ENCODE measurements at regions not wholly inside any gene's neighbourhood (a gene's known extent, or its start where the extent isn't known, plus 50 kb on each side); places are given as distances from the start of the nearest gene placed in this dataset.

- Mint-ChIP-seq H3K4me1 (peaks cover 9% of the 10 kb centered on the region), H3K9me3 (no peaks in the 10 kb centered on the region), H3K36me3 (ENCODE audit: low read depth) (no peaks in the 10 kb centered on the region), H3K27ac (ENCODE audit: unreplicated experiment) (no peak overlapping the region), H3K27me3 (ENCODE audit: low read depth) (peaks cover 2% of the 10 kb centered on the region), H3K4me3 (no peak overlapping the region)
- no peak for DNase-seq (ENCODE audit: low read depth, low spot score)
- TF ChIP-seq CTCF (conservative IDR thresholded peaks at IDR 0.05): no peak
Observed at GRCh38 chr15:68487087-68487843, 55.3 kb upstream of the ITGA11 start.

- H3K4me3 Mint-ChIP-seq: no peak overlapping the region
- no peak overlapping the region for H3K27ac Mint-ChIP-seq (ENCODE audit: unreplicated experiment)
- H3K27me3 Mint-ChIP-seq (ENCODE audit: low read depth): peaks cover 2% of the 10 kb centered on the region
- peaks cover 9% of the 10 kb centered on the region for H3K4me1 Mint-ChIP-seq
- no peak for TF ChIP-seq CTCF (conservative IDR thresholded peaks at IDR 0.05)
- no peak for DNase-seq (ENCODE audit: low read depth, low spot score)
- H3K36me3 Mint-ChIP-seq (ENCODE audit: low read depth): no peaks in the 10 kb centered on the region
- no peaks in the 10 kb centered on the region for H3K9me3 Mint-ChIP-seq
Observed at GRCh38 chr15:68488290-68488689, 56.3 kb upstream of the ITGA11 start.

- H3K27ac Mint-ChIP-seq (ENCODE audit: unreplicated experiment): no peak overlapping the region
- peaks cover 4% of the 10 kb centered on the region for H3K27me3 Mint-ChIP-seq (ENCODE audit: low read depth)
- H3K4me1 Mint-ChIP-seq: peaks cover 9% of the 10 kb centered on the region
- H3K36me3 Mint-ChIP-seq (ENCODE audit: low read depth): no peaks in the 10 kb centered on the region
- no peak for TF ChIP-seq CTCF (conservative IDR thresholded peaks at IDR 0.05)
- no peak for DNase-seq (ENCODE audit: low read depth, low spot score)
- H3K9me3 Mint-ChIP-seq: no peaks in the 10 kb centered on the region
- no peak overlapping the region for H3K4me3 Mint-ChIP-seq
Observed at GRCh38 chr15:68488966-68489365, 57.0 kb upstream of the ITGA11 start.

- H3K4me1 Mint-ChIP-seq: peaks cover 9% of the 10 kb centered on the region
- peaks cover 5% of the 10 kb centered on the region for H3K27me3 Mint-ChIP-seq (ENCODE audit: low read depth)
- DNase-seq (ENCODE audit: low read depth, low spot score): no peak
- H3K9me3 Mint-ChIP-seq: no peaks in the 10 kb centered on the region
- no peak for TF ChIP-seq CTCF (conservative IDR thresholded peaks at IDR 0.05)
- H3K36me3 Mint-ChIP-seq (ENCODE audit: low read depth): no peaks in the 10 kb centered on the region
- no peak overlapping the region for H3K27ac Mint-ChIP-seq (ENCODE audit: unreplicated experiment)
- H3K4me3 Mint-ChIP-seq: no peak overlapping the region
Observed at GRCh38 chr15:68489421-68489820, 57.5 kb upstream of the ITGA11 start.

- no peaks in the 10 kb centered on the region for H3K9me3 Mint-ChIP-seq
- H3K4me3 Mint-ChIP-seq: no peak overlapping the region
- H3K36me3 Mint-ChIP-seq (ENCODE audit: low read depth): no peaks in the 10 kb centered on the region
- DNase-seq (ENCODE audit: low read depth, low spot score): no peak
- H3K27ac Mint-ChIP-seq (ENCODE audit: unreplicated experiment): no peak overlapping the region
- TF ChIP-seq CTCF (conservative IDR thresholded peaks at IDR 0.05): no peak
- peaks cover 3% of the 10 kb centered on the region for H3K27me3 Mint-ChIP-seq (ENCODE audit: low read depth)
- H3K4me1 Mint-ChIP-seq: peaks cover 5% of the 10 kb centered on the region
Observed at GRCh38 chr15:68491415-68492106, 59.6 kb upstream of the ITGA11 start.

Measured in neural crest cell (in vitro differentiated cells).